ENCODE measurements at regions not wholly inside any gene's neighbourhood (a gene's known extent, or its start where the extent isn't known, plus 50 kb on each side); places are given as distances from the start of the nearest gene placed in this dataset.

- TF ChIP-seq POLR2A (IDR thresholded peaks at IDR 0.05; ENCODE audit: insufficient read depth in 1 of 2, low read depth in 2 of 2, low read length in 2 of 2) (no peak), ATF6 (CRISPR knock-in tag; conservative IDR thresholded peaks at IDR 0.05) (no peak), MXD4 (CRISPR knock-in tag; IDR thresholded peaks at IDR 0.05) (no peak), HMG20B (CRISPR knock-in tag; conservative IDR thresholded peaks at IDR 0.05) (no peak), ZNF335 (CRISPR knock-in tag; IDR thresholded peaks at IDR 0.05) (no peak)
Observed at GRCh38 chr6:23601811-23602345, 524.1 kb upstream of the NRSN1 start.

Data from HepG2 (cell line).